Neural cell (in vitro differentiated cells): ENCODE measurements at regions not wholly inside any gene's neighbourhood (a gene's known extent, or its start where the extent isn't known, plus 50 kb on each side); places are given as distances from the start of the nearest gene placed in this dataset.

ENCODE experiments used
- MXI1 ChIP-seq: fragments of 450-650 bp; conservative IDR thresholded peaks from 2 replicates; pipeline ENCODE4 v1.6.1; 2014; ENCODE audit warnings: antibody characterized with exemption, mild to moderate bottlenecking; ENCODE audit not compliant: poor library complexity, severe bottlenecking
- SMC3 ChIP-seq: fragments of 450-650 bp; conservative IDR thresholded peaks from 2 replicates; pipeline ENCODE4 v1.6.1; 2014; ENCODE audit warnings: antibody characterized with exemption, mild to moderate bottlenecking, moderate library complexity; ENCODE audit not compliant: poor library complexity
- TAF1 ChIP-seq: IDR thresholded peaks from 2 replicates; pipeline ENCODE4 v1.6.1; 2012; ENCODE audit warnings: low read depth
- TF ChIP-seq, protein P1 (sequence below): IDR thresholded peaks from 2 replicates; pipeline ENCODE4 v1.6.1; 2012; ENCODE audit warnings: borderline replicate concordance
- TF ChIP-seq, protein P2 (sequence below): fragments of 450-650 bp; IDR thresholded peaks from 2 replicates; pipeline ENCODE4 v1.5.1; 2014; ENCODE audit warnings: antibody characterized with exemption, mild to moderate bottlenecking, moderate library complexity; ENCODE audit not compliant: poor library complexity, severe bottlenecking

DNA sequence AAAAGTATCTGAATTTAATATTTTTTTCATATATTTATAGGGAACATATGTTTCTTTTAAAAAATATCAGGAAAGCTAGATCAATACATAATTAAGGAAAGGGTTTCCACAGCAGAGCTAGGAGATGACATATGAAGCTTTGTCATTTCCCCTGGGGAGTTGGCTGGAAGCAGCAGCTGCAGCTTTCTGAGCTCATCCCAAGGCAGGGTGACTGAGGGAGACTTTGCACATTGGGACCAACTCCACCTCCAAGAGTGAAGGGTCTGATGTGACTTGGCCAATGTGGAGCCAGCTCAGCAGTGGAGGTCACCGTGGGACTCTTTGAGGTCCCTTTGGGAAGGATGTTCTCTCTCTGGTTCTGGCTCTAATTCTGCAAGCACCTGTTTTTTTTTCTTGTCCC is 315.1 kb downstream of the RDH14 start:
- TF ChIP-seq, protein P1, sequence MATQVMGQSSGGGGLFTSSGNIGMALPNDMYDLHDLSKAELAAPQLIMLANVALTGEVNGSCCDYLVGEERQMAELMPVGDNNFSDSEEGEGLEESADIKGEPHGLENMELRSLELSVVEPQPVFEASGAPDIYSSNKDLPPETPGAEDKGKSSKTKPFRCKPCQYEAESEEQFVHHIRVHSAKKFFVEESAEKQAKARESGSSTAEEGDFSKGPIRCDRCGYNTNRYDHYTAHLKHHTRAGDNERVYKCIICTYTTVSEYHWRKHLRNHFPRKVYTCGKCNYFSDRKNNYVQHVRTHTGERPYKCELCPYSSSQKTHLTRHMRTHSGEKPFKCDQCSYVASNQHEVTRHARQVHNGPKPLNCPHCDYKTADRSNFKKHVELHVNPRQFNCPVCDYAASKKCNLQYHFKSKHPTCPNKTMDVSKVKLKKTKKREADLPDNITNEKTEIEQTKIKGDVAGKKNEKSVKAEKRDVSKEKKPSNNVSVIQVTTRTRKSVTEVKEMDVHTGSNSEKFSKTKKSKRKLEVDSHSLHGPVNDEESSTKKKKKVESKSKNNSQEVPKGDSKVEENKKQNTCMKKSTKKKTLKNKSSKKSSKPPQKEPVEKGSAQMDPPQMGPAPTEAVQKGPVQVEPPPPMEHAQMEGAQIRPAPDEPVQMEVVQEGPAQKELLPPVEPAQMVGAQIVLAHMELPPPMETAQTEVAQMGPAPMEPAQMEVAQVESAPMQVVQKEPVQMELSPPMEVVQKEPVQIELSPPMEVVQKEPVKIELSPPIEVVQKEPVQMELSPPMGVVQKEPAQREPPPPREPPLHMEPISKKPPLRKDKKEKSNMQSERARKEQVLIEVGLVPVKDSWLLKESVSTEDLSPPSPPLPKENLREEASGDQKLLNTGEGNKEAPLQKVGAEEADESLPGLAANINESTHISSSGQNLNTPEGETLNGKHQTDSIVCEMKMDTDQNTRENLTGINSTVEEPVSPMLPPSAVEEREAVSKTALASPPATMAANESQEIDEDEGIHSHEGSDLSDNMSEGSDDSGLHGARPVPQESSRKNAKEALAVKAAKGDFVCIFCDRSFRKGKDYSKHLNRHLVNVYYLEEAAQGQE = no peak
- no peak for TF ChIP-seq SMC3
- no peak for TF ChIP-seq MXI1
- TF ChIP-seq, protein P2, sequence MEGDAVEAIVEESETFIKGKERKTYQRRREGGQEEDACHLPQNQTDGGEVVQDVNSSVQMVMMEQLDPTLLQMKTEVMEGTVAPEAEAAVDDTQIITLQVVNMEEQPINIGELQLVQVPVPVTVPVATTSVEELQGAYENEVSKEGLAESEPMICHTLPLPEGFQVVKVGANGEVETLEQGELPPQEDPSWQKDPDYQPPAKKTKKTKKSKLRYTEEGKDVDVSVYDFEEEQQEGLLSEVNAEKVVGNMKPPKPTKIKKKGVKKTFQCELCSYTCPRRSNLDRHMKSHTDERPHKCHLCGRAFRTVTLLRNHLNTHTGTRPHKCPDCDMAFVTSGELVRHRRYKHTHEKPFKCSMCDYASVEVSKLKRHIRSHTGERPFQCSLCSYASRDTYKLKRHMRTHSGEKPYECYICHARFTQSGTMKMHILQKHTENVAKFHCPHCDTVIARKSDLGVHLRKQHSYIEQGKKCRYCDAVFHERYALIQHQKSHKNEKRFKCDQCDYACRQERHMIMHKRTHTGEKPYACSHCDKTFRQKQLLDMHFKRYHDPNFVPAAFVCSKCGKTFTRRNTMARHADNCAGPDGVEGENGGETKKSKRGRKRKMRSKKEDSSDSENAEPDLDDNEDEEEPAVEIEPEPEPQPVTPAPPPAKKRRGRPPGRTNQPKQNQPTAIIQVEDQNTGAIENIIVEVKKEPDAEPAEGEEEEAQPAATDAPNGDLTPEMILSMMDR = no peak
- TF ChIP-seq TAF1 = no peak
